NCI-H187 treated with DMSO at 0.1 percent for 48 hours (cell line): ENCODE measurements at regions not wholly inside any gene's neighbourhood (a gene's known extent, or its start where the extent isn't known, plus 50 kb on each side); places are given as distances from the start of the nearest gene placed in this dataset.
"Not testable (repeated sequence)": the region's sequence is repeated elsewhere in the genome, so short reads cannot be mapped to it uniquely, and the experiment has no call there.

ENCODE experiments used
- DNase-seq: peaks from one replicate; lab custom pipeline; 2025; lab: John Stamatoyannopoulos, UW

- DNase-seq: not testable (repeated sequence)
These were observed 797.6 kb downstream of the TMEM121 start for GRCh38 chr14:106323970-106324369.

GRCh38 chr14:106327234-106327633 lies 800.9 kb downstream of the TMEM121 start:
- DNase-seq: no peak

- DNase-seq: not testable (repeated sequence)
These were observed 801.4 kb downstream of the TMEM121 start for GRCh38 chr14:106327702-106328353.

- DNase-seq: not testable (repeated sequence)
These were observed 802.9 kb downstream of the TMEM121 start for GRCh38 chr14:106329243-106329642.

GRCh38 chr14:106329987-106330774 lies 803.8 kb downstream of the TMEM121 start:
- not testable (repeated sequence) for DNase-seq

- DNase-seq: not testable (repeated sequence)
These were observed 808.2 kb downstream of the TMEM121 start for GRCh38 chr14:106334428-106335109.

DNA sequence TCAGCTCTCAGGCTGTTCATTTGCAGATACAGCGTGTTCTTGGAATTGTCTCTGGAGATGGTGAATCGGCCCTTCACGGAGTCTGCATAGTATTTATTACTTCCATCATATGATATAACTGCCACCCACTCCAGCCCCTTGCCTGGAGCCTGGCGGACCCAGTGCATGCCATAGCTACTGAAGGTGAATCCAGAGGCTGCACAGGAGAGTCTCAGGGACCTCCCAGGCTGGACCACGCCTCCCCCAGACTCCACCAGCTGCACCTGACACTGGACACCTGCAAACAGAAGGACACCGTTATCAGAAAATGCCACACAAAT lies 808.7 kb downstream of the TMEM121 start:
- not testable (repeated sequence) for DNase-seq

- DNase-seq: not testable (repeated sequence)
These were observed 812.4 kb downstream of the TMEM121 start for GRCh38 chr14:106338775-106339174.

DNA sequence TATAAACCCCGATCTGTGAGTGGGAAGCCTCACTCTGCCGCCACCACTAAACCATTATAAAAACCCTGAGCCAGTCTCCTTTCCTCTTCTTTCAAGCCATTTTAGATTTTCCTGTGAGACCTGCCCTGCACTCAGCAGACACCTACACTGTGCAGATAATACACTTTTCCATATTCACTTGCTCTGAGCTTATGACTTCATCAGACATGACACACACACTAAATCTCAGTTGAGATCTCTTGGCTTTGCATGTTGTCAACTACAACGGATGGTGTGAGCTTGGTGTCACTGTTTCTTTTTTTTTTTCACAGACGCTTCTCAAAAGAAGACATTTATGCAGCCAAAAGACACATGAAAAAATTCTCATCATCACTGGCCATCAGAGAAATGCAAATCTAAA lies 814.3 kb downstream of the TMEM121 start:
- not testable (repeated sequence) for DNase-seq

DNA sequence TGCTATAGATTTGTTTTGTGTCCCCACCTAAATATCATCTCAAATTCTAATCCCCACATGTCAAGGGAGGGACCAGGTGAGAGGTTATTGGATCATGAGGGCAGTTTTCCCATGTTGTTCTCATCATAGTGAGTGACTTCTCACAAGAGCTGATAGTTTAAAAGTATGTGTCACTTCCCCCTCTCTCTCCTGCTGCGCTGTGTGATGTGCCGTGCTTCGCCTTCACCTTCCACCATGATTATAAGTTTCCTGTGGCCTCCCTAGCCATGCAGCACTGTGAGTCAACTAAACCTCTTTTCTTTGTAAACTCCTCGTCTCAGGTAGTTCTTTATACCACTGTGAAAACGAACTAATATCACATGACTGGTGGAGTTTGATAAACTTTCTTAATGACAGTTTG lies 814.8 kb downstream of the TMEM121 start:
- not testable (repeated sequence) for DNase-seq

DNA sequence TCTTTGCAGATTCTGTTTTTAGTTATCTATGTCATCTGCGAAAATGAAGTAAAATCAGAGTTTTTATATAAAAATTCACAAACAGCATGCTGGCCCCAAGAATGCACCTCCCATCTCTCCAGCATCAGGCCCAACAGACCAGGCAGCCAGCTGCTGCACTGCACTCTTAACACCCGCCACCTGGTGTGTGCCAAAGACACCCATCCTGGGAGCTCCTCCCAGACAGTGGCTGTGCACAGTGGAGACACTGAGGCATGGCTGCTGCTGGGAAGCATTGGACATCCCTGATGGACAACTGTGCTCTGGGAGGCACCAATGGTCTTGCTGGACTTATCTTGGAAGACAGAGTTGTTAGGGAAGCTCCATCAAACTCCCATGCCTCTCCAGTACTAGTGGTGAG lies 817.2 kb downstream of the TMEM121 start:
- no peak for DNase-seq

GRCh38 chr14:106344065-106344614 lies 817.8 kb downstream of the TMEM121 start:
- DNase-seq: not testable (repeated sequence)

DNA sequence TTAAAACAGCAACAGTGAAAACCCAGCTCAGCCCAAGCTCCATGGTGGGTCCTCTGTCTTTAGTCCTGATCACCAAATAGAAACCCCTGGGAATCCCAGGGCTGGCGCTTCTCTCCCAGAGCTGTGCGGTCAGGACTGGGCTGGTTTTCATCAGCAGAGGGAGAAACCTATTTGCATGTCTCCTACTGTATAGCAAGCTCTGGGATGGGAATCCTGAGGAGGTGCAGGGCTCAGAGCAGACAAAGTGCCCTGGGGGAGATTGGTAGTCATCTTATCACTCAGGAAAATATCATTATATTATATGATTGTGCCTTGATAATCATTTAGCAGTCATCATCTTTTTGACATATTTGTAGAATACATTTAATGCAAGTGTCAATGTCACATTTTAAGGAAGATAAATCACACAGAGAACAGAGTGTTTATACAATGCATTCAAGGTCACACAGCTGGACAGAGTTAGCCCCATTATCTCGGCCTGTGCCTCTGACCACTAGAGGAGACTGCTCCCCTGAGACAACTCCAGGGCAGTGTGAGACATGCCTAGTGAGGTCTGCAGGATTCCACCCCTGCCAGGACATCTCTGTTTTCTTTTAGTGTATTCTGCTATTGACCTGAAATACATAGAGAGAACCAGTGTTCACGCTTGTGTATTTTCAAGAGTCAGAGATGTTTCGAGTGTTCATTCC lies 818.6 kb downstream of the TMEM121 start:
- DNase-seq: not testable (repeated sequence)

DNA sequence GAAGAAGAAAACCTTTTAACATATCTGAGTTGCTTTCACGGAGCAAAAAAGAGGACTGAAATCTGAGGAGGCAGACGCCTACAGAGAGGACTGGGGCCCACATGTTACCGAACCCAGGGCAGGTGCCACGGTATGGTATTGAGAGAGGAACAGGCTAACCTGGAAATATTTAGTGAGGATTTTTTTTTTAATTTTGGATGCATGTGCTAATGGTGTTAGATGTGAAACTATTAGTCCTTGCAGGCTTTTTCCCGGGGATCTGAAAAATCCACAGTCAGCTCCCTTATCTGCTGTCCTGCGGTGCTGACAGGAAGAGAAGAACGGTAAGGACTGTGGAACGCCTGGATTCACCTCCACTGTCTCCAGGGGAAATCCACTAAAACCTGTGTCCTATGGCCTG lies 819.7 kb downstream of the TMEM121 start:
- DNase-seq: no peak

DNA sequence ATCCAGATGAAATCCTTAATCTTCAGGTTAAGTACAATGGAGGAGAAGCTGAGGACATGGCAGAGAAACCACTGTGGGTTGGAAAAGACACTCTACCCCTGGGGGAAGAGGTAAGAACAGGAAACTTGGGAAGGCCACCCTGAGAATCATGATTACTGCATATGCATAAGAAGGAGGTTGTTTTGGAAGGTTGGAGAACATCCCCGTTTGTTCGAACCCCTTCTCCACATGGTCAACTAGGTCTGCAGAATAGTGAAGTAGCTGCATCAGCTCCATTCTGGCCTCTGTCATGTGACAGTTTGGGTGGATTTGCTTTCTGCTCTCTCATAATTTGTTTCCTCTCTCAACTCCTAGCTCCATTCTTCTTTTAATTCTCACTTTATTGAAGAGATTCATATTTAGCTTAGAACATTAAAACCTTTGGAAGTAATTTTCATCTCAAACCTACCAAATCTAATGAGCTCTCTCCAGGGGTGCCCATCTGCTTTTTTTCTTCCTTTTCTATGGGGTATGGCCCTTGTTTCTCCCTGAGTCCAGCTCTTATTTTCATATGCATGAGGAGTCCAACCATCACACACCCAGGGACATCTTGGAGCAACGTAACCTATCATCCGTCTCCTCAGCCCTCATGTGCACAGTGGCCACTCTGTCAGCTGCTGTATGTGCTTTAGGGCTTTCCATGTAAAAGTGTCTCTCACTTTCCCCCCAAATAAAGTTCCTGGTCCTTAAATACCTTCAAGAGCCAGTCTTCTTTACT lies 820.3 kb downstream of the TMEM121 start:
- no peak for DNase-seq

- DNase-seq: no peak
These were observed 821.0 kb downstream of the TMEM121 start for GRCh38 chr14:106347291-106347778.

DNA sequence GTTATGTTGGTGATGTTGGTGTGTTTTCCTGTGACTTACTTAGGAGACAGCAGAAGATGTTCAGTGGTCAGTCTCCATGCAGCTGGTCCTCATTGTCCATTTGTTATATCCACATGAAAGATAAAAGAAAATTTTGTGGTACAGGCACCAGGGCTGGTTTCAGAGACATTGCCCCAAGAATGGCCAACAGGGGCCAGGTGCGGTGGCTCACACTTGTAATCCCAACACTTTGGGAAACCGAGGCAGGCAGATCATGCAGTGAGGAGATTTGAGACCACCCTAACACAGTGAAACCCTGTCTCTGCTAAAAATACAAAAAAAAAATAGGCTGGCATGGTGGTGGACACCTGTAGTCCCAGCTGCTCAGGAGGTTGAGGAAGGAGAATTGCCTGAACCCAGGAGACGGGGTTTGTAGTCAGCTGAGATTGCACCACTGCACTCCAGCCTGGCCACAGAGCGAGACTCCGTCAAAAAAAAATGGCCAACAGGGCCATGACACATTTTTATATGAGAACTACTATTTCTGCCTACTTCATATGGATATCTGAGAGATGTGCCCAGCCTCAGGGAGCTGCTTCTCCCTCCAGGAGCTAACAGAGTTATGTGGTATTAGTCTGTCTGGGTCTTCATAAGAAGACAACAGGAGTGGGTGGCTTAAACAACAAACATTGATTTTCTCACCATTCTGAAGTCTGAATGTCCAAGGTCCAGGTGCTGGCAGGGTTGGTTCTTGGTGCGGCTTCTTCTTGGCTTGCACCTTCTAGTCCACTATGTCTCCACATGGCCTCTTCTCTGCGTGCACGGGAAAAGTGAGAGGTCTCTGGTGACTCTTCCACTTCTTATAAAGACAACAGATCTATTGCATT lies 821.7 kb downstream of the TMEM121 start:
- no peak for DNase-seq

- DNase-seq: not testable (repeated sequence)
These were observed 822.6 kb downstream of the TMEM121 start for GRCh38 chr14:106348873-106349540.

GRCh38 chr14:106349678-106350457 lies 823.5 kb downstream of the TMEM121 start:
- DNase-seq: not testable (repeated sequence)
